Stimulated activated CD4-positive, alpha-beta T cell treated with anti-CD3 and anti-CD28 coated beads, TNF-alpha, amount 100 ng/mL, for 48 hours (primary cell): ENCODE measurements at regions not wholly inside any gene's neighbourhood (a gene's known extent, or its start where the extent isn't known, plus 50 kb on each side); places are given as distances from the start of the nearest gene placed in this dataset.
"Not testable (repeated sequence)": the region's sequence is repeated elsewhere in the genome, so short reads cannot be mapped to it uniquely, and the experiment has no call there.

Experiments used
- DNase-seq, 3 donors: peaks; one replicate each; pipeline ENCODE4 v3.0.0-alpha.2; 2020; ENCODE audit warnings: low read depth in 3 of 3

DNA sequence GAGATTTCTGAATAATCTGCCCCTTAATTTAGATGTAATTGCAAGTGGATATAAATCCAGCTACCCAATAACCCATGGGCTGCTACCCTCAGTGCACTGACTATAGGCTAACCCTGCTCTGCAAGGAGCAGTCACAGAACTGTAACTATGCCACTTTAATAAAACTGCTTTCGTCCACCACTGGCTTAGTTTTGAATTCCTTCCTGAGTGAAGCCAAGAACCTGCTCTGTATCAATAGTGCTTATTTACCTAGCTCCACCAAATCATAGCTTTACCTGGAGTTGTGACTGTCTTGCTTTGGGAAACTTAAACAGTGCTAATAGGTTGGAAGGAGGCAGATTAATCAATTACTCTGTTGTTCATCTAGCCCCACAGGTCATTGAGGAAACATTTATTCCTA is 1524.4 kb upstream of the SEL1L start:
- DNase-seq: no peak

DNA sequence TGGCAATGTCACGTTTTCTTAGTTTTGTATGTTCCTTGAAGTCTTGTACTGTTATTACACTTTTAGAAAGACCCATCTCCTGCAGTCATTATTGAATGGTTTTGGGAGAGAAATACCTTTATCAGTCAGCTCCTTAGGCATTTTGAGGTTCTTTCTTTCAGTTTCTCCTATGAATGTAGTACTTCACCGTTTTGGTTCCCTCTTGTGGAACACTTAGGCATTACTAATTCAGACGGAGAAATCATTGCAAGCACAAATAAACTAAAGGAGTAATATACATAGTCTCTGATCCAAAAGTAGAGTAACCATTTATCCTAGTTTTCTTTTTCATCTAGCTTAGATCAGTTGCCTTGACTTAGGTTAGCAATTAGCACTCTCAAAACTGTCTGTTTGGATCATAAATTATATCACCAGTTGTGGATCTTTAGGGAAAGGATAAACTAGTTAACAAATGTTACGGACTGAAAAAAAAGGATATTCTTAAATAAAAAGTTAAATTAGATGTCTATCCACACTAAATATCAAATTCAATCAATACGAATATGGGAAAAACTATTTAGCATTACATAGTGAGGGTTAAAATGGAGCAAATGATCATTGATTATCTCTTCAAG is 1538.3 kb upstream of the SEL1L start:
- no peak for DNase-seq

DNA sequence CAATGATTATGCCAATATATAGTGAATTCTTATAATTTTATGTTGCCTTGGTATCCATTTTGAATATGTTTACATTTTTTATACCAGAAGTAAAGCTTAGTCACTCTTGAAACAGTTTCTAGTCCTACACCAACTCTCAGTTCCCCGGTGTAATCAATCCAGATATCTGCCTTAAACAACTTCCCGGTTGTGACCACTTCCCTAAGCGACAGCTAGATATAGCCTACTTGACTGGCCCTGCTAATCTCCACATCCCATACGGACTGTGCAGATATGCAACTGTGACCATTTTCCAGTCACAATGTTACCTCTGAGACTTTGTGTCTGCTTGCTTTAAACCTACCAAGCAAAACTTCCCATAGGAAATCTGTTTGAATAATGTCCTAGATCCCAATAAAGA is 1551.5 kb upstream of the SEL1L start:
- no peak for DNase-seq

DNA sequence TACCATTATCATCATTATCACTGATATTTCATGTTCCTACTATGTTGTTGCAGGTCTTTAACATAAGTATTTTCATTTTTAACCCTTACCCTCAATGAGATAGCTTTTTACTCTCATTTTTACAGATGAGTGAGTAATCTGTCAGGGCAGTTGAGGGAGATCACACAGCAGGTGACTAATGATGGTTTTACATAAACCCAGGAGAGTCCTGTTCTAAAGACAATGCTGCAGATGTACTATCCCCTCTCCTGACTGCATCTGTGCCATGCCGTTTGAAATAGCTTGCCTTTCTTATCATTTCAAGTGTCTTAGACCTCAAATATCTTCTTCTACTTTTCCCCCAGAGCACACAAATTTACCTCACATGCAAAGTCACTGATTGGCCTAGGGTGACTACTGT is 1552.1 kb upstream of the SEL1L start:
- DNase-seq: no peak

DNA sequence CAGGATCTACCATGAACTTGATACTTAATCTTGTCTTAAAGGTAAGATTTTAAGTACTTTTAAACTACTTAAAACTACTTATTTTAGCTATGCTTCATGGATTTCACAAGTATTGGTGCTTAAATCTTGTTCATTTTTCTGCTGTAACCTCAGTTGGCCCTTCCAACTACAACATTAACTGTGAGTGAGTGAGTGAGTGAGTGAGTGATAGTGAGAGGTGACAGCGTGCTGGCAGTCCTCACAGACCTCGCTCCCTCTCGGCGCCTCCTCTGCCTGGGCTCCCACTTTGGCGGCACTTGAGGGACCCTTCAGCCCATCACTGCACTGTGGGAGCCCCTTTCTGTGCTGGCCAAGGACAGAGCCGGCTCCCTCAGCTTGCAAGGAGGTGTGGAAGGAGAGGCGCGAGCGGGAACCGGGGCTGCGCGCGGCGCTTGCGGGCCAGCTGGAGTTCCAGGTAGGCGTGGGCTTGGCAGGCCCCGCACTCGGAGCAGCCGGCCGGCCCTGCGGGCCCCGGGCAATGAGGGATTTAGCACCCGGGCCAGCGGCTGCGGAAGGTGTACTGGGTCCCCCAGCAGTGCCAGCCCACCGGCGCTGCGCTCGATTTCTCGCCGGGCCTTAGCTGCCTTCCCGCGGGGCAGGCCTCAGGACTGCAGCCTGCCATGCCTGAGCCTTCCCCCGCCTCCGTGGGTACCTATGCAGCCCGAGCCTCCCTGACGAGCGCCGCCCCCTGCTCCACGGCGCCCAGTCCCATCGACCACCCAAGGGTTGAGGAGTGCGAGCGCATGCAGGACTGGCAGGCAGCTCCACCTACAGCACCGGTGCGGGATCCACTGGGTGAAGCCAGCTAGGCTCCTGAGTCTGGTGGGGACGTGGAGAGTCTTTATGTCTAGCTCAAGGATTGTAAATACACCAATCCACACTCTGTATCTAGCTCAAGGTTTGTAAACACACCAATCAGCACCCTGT is 1558.6 kb upstream of the SEL1L start:
- not testable (repeated sequence) for DNase-seq

DNA sequence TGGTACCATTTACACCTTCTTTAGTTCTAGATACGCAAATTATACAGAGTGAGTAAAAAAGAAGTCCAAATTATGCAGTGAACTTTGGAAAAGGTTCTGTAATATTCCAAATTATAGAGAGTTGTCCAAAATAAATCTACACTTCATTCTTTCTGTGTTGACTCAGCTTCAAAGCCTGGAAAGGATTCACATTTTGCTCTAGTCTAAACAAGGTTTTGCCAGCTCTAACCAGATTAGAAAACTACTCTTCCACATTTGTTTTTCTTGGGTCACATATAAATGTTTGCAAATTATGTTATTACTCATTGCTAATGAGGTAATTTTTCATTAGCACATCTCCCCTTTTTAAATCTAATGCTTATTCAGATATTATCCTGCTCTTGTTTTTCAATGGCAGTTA is 1562.4 kb upstream of the SEL1L start:
- no peak for DNase-seq

DNA sequence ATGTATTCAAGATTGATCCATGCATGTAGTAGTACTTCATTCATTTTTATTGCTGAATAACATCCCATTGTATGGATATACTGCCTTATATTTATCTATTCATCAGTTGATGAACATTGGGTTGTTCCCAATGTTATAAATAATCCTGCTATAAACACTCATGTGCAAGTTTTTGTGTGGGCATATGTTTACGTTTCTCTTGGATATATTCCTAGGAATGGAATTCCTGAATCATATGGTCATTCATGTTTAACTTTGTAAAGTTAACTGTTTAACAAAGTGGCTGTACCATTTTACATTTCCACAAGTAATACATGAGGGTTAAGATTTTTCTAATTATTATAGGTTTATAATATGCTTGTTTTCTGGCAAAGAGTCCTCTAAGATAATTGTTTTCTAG is 1568.2 kb upstream of the SEL1L start:
- no peak for DNase-seq

DNA sequence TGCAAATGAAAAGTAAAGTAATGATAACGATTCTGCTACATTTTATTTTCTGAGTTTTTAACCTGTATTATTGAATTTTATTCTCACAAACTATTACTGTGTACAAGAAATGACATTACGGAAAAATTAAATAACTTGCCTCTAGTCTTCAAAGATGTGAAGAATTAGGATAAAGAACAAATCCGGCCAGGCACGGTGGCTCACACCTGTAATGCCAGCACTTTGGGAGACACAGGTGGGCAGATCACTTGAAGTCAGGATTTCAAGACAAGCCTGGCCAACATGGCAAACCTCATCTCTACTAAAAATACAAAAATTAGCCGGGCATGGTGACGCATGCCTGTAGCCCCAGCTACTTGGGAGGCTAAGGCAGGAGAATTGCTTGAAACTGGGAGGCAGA is 1584.4 kb upstream of the SEL1L start:
- no peak for DNase-seq

DNA sequence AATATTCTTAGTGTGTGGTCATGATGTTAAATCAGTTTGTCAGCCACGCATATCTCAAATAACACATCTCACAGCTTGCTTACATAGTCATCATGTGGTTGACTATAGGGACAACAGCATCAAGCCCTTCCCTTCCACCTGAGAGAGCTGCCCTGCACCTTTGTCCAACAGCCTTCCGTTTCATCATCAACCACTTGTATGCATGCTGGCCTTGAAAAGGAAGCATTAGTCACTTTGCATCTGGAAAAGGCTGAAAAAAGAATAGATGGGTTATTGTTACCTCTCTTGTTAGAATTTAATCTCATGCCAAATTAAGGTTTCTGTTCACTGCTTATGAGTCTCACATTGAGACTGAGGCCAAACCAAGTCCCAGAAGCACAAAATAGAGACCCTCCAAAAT is 1586.5 kb upstream of the SEL1L start:
- no peak for DNase-seq

DNA sequence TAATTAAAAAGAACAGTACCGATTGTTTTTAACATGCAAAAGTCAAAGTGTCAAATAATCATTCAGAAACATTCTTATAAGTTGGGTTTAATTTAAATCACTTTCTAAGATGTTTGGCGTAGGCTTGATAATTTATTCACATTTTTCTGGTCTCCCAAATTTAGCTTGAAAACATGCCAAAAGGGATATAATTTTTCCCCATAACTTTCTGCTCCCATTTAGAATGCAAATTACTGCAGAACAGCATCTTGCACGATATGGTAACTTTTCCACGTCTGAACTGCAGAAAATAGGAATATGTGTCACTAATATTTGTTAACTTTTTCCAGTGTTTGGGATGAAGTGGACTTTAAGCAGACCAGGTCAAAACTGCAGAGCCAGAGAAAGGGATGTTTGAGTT is 1592.4 kb upstream of the SEL1L start:
- no peak for DNase-seq

DNA sequence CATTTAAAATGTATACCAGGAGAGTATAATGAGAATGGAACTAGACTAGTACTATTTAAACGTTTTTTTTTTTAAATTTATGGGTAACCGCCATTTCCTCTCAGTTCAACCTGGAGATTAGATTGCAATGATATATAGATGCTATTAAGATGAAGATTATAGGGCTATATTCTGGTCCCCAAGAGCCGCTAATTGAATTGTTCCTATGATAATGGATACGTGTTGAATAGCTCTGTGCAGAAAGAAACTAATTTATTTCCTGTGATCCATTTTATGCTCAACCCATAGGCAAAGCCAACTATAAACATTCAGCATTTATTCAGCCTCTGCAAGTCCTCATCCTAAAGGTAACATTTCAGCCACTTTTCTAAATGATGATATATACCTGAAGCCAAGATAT is 1595.1 kb upstream of the SEL1L start:
- no peak for DNase-seq

DNA sequence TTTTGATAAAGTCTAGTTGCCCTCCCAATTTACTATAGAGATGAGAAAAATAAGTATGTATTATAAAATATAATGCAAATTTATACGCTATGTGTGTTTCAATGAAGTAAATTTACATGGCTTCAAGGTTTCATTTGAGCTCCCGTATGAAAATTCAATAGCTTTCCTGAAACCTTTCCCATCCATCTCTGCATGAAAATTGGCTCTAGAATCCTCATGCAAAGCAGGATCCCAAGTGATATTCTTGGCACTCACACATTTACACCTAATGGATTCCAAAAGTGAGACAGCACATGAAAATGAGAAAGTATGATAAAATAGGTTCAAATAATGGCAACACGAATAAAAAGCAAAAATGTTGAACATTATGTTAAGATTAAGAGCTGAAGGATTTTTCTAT is 1595.8 kb upstream of the SEL1L start:
- DNase-seq: no peak

DNA sequence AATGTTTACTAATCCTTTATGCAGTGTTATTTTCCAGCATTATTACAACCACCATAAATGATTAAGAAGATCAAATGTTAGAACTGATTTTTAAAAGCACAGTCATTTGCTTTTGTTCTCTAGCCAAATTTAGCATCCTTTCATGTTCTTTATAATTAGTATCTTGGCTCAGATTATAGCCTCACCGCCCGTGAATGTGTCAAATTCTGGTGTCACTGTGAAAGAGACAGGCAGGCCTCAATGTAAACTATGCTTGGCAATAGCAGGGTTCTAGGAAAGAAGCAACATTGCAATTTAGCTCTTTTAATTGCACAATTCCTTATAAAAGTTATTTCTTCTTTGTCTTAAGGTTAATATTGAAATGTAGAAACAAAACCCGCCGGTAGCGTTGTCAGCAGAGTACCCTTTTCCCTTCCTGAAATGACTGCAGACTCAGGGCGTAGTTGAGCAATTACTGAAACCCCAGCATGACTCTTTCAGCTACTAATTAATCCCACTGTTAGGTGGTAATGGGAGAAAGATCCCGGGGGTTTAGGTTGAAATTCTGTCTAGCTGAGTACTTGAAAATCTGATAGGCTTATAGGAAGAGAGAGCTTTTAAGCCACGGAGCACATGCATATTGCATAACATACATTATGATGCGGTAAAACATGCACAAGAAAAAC is 1600.5 kb upstream of the SEL1L start:
- no peak for DNase-seq

DNA sequence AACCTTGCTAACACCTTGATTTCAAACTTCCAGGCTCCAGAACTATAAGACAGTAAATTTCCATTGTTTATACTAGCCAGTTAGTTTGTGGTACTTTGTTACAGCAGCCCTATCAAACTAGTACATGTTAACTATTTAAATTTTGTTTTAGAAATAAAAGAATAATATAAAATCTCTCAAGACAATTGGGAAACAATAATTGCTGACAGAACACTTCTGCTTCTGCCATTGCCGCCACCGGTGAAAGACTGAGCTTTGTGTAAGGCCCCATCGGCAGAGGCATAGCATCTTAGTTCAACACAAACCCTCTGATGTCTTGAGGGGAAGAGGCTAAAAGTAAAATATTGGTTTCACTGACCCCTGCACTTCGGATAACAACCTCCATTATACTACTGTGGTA is 1607.1 kb upstream of the SEL1L start:
- no peak for DNase-seq

DNA sequence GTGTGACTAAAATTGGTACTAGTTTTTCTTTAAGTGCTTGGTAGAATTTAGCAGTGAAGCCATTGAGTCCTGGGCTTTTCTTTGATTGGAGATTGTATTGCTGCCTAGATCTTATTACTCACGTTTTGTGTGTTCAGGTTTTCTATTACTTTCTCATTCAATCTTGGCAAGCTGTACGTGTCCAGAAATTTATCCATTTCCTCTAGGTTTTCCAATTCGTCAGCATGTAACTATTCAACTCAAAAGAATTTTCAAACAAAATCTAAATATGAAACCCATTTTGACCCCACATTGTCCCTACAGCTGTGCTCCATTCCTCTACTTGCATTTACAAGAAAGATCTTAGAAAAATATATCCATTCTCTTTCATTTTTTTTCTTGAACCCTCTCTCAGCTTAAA is 1613.4 kb upstream of the SEL1L start:
- no peak for DNase-seq

DNA sequence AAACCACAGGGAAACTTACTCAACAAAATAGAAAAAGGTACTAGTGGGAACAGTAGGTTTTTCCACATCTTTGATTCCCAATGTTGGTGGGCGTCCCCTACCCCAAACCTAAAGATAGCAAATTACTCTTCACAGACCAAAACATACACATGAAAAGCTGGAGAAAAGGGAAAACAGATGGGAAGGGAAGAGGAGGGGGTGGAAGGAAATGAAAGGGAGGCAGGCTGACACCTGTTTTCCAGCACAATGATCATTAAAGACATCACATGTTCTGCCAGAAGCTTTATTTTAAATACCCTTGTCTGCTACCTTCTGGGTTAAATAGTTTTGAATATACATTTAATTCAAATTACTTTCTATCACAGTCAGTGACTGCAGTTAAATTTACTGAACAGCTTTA is 1617.9 kb upstream of the SEL1L start:
- DNase-seq: no peak

DNA sequence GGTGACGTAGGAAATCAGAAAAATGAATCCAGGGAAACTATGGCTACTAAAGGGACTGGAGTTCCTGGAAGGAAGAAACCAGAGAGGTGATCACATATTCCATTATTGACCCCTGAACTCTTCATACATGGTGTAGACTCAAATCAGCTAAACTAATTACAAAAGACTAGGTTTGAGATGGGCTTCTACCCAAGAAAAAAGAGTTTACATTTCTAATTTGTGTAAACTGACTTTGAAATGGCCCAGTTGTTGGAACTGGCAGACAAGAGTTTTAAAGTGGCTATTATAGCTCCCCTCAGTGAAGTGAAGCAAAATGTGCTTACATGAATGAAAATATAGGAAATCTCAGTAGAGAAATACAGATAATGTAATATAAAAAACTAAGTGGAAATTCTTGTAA is 1619.4 kb upstream of the SEL1L start:
- no peak for DNase-seq

DNA sequence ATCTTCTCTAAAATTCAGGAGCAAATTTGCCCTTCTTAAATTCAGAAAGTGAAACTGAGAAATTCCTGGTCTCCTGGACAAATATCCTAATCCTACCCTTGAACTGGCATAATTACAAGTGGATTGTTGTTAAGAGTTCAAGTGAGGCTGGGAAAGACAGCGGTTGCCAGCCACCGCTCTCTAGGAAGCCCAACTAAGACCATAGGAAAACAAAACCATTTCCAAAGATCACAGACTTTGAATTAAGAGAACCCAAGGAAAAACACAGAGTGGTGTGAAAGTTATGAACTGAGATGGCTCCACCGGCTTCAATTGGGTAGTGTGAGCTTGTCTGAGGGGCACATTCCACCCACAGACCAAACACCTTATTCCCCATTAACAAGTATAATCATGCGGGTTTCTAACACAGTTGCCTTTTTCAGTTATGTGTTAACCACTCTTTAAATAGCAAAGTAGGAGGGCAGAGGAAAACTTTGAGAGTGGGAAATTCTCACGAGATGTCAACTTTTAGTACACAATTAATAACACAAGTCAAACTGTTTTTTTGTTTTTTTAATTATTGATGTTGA is 1628.8 kb upstream of the SEL1L start:
- no peak for DNase-seq

DNA sequence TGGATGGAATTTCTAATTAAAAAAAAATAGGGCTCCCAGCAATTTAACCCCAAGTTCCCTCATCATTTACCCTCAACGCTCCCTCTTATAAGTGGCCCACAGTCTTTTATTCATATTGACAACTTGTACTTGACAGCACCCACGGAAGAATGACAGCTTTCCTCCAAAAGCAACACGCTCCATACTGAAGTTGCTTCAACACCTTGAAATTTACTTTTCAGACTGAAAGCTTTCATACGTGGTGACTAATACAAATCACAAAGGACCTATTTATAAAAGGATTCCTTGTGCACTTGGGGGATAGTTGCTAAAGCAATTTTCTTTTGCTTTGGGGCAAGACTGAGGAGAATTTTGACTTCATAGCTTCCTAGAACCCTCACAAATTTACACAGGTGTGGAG is 1629.4 kb upstream of the SEL1L start:
- DNase-seq: no peak

DNA sequence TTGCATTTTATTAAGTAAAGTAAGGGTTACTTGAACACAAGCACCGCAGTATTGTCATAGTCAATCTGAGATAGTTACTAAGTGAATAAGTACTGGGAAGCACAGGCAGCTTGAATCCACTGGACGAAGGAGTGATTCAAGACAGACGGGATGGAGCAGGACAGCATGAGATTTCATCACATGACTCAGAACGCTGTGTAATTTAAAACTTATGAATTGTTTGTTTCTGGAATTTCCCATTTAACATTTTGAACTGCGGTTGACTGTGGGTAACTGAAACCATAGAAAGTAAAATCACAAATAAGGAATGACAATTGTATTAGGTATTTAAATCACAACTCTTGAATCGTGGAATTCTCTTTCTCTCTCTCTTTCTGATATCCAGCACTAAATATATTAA is 1630.4 kb upstream of the SEL1L start:
- DNase-seq: no peak

DNA sequence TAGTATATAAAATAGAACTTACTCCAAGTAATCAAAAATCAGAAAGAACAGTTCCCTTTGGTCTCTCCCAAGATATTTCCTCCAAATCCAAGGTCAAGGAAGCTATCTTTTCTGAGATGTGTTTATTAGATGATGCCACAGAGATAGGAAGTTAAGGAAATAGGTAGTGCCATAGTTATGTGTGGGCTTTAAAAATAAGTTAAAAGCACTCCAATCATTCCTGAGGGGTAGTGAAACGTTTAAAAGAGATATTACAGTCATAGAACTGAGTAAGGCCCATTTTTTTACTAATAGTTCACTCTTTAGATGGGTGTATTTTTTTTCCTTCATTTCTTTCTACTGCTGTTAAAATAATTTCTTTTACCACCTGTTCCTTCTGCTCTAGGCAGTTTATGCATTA is 1630.9 kb upstream of the SEL1L start:
- no peak for DNase-seq

DNA sequence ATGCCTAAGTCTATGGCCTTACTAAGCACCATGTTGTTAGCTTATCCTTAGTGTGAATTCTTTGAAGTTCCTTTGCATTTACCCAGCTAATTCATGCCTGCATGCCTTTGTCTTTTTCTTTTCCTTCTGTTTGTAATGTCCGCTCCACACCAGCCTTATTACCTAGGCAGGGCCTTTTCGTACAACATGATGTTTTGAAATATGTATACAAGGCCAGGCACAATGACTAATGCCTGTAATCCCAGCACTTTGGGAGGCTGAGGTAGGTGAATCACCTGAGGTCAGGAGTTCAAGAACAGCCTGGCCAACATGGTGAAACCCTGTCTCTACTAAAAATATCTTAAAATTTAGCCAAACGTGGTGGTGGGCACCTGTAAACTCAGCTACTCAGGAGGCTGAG is 1636.5 kb upstream of the SEL1L start:
- DNase-seq: no peak

DNA sequence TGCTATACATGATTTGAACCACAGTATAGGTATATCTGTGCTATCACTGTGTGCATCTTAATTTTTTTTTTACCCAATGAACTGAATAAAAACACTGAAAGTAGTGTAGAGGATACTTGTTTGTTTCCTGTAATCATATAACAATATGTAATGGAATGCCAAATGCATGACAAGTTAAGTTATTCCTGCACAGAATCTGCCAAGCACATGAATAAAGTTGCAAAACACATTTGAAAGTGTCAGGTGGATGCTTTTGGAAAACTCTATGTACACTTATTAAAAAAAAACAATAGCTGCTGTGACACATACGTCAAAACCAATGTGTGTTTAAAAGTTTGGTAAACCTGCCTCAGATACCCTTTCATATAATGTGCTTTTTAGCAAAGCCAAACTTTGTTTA is 1638.1 kb upstream of the SEL1L start:
- DNase-seq: no peak
